GM13977 (cell line): ENCODE measurements at regions not wholly inside any gene's neighbourhood (a gene's known extent, or its start where the extent isn't known, plus 50 kb on each side); places are given as distances from the start of the nearest gene placed in this dataset.

ENCODE experiments used
- DNase-seq: peaks from one replicate; pipeline ENCODE4 v3.0.0; 2012; ENCODE audit warnings: low spot score
- CTCF ChIP-seq: IDR thresholded peaks from 2 replicates; pipeline ENCODE4 v1.5.1; 2012; ENCODE audit warnings: mild to moderate bottlenecking, control low read depth; ENCODE audit not compliant: insufficient read depth; ENCODE audit errors: extremely low read depth, missing control alignments
- in situ Hi-C: fragments of 300-500 bp; cut with MboI; formaldehyde crosslinking; loops from one replicate; pipeline ENCODE4 v1.12.0; 2022; ENCODE audit warnings: low sequenced_read_pairs, low pct_unique_long_range_greater_than_20kb, mixed read lengths, inconsistent platforms; ENCODE audit not compliant: unreplicated experiment

- TF ChIP-seq CTCF, result no peak
- in situ Hi-C loops, result no loop called here
- DNase-seq, result no peak
These were observed 86.7 kb upstream of the MAP4K4 start for GRCh38 chr2:101610750-101611315.

GRCh38 chr2:101609433-101609832 lies 88.1 kb upstream of the MAP4K4 start:
- in situ Hi-C loops, result no loop called here
- TF ChIP-seq CTCF, result no peak
- DNase-seq, result no peak

DNA sequence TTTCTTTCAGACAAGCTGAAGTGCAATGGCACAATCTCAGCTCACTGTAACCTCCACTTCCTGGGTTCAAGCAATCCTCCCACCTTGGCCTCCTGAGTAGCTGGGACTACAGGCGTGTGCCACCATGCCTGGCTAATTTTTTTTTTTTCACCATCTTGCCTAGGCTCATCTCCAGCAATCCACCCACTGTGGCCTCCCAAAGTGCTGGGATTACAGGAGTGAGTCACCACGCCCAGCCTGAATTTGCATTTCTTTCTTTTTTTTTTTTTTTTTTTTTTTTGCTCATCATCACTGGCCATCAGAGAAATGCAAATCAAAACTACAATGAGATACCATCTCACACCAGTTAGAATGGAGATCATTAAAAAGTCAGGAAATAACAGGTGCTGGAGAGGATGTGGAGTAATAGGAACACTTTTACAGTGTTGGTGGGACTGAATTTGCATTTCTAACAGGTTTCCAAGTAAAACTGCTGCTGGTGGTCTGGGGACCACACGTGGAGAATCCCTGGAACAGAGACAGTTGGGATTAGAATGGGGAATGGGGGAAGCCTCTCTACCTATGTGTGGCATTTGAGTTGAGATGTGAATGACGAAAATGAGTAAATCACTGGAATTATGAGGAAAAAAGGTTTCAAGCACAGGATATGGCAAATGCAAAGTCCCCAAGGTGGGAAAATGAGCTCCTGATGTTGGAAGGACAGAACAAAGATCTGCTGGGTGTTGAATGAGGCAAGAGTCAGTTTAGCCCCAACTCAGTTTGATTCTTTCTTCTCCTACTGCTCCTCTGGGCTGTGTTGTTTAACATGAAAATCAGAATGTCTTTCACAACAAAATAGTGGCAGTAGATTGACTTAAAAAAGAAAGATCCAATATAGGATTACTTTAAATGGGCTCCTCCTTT lies 88.8 kb upstream of the MAP4K4 start:
- in situ Hi-C loops, result no loop called here
- DNase-seq, result no peak
- no peak for TF ChIP-seq CTCF

GRCh38 chr2:101597347-101597944 lies 100.1 kb upstream of the MAP4K4 start:
- in situ Hi-C loops, result no loop called here
- TF ChIP-seq CTCF, result no peak
- no peak for DNase-seq

DNA sequence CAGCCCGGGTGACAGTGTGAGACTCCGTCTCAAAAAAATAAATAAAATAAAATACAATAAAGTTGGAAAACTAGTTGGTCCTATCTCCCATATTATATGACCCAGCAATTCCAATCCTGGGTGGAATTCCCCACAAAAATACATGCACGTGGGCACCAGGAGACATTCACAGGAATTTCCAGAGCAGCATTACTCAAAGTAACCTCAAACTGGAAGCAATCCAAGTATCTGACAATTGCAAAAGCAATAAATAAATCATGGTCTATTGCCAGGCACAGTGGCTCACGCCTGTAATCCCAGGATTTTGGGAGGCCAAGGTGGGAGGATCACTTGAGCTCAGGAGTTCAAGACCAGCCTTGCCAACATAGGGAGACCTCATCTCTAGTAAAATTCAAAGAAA lies 101.2 kb upstream of the MAP4K4 start:
- DNase-seq, result no peak
- TF ChIP-seq CTCF, result no peak
- in situ Hi-C loops, result no loop called here

DNA sequence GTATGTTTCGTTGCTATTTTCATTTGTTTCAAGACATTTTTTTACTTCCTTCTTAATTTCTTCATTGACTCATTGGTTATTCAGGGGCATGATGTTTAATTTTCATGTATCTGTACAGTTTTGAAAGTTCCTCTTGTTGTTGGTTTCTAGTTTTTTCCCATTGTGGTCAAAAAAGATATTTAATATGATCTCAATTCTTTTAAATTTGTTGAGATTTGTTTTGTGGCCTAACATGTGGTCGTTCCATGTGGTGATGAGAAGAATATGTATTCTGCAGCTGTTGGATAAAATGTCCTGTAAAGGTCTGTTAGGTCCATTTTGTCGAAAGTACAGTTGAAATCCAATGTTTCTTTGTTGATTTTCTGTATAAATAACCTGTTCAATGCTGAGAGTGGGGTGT lies 110.3 kb upstream of the MAP4K4 start:
- in situ Hi-C loops, result no loop called here

More for the DNA sequence above, 110.3 kb upstream of the MAP4K4 start:
- TF ChIP-seq CTCF, result no peak
- no peak for DNase-seq
